NCI-H524 (cell line): ENCODE measurements at regions not wholly inside any gene's neighbourhood (a gene's known extent, or its start where the extent isn't known, plus 50 kb on each side); places are given as distances from the start of the nearest gene placed in this dataset.
"Not testable (repeated sequence)": the region's sequence is repeated elsewhere in the genome, so short reads cannot be mapped to it uniquely, and the experiment has no call there.

Source experiments
- DNase-seq, 2 experiments: peaks; one replicate each; lab custom pipeline; 2025; lab: John Stamatoyannopoulos, UW

GRCh38 chr1:245102149-245102548 lies 52.6 kb upstream of the KIF26B start:
- DNase-seq: not testable (repeated sequence)

- no peak for DNase-seq
Observed at GRCh38 chr1:245099401-245099800, 55.4 kb upstream of the KIF26B start.

- no peak for DNase-seq
Observed at GRCh38 chr1:245098924-245099323, 55.9 kb upstream of the KIF26B start.

GRCh38 chr1:245096311-245097066 lies 58.3 kb upstream of the KIF26B start:
- DNase-seq: no peak

DNA sequence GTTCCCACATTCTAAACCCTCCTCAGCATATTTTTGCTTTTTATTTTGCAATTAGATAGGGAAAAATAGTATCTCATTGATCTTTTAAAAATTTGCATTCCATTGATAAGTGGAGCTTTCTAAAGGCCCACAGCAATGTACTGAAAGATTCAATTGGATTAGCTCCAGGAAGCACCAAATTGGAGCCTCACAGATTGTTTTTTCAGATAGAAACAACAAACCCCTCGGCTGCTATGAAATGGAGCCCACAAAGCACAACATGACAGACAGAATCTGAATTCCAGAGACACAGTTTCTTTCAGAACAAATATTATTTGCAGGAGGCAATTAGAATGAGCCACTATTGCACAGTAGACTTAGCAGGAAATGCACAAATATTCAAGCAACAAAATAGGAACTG lies 58.9 kb upstream of the KIF26B start:
- DNase-seq: no peak

GRCh38 chr1:245094954-245095353 lies 59.8 kb upstream of the KIF26B start:
- DNase-seq: no peak

- no peak for DNase-seq
Observed at GRCh38 chr1:245094092-245094491, 60.7 kb upstream of the KIF26B start.

DNA sequence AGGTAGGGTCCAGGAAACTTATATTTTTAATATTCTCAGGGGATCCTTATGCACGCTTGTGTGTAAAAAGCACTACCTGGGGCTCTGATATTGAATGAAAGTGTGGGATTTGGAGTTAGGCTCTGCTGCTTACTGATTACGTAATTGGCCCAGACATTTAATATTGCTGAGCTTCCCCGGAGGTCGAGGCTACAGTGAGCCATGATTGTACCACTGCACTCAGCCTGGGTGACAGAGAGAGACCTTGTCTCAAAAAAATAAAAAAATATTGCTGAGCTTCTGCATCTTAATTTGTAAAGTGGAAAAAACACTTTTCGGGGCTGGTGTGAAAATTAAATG lies 62.2 kb upstream of the KIF26B start:
- DNase-seq: no peak

- DNase-seq: peak in 1 of 2 experiments; percentile 16
Observed at GRCh38 chr1:245091818-245092637, 62.8 kb upstream of the KIF26B start.

DNA sequence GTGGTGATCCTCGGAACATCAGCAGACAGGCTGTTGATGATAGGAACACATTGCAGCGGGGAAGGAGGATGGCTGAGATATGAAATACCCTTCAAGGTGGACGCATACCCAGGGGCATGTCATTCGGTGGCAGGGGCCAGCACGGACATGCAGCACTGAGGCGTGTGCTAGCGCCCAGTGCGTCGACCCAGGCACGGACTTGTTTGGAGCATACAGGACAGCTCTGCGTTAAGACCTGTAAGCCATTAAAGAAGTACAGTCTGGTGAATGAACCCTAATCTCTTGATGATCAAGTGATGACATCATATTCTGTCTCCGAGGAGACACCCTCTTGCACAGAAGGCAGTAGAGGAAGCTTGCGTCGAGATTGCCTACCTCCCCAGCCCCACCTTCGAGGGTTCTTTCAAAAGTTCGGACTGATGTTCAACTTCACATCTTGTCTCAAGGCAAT lies 63.6 kb upstream of the KIF26B start:
- DNase-seq: no peak

- DNase-seq: no peak
Observed at GRCh38 chr1:245090491-245091090, 64.2 kb upstream of the KIF26B start.

DNA sequence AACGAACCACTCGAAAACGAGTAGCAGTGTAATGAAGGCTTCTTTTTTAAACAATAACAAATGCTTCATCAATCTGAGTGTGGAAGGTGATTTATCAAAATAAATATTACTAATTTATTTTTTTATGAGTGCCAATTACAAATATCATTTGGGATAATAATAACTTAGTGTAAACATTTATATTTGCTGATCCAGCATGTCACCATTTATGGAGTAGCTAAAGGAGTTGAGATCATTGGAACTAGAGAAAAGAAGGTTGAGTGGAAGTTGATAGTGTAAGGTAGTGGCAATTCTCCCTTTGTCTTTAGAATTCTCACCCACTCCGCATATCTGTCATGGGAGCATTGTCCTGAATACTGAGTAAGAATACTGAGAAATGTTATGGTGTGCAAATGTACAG lies 67.1 kb upstream of the KIF26B start:
- no peak for DNase-seq

GRCh38 chr1:245086389-245086969 lies 68.3 kb upstream of the KIF26B start:
- DNase-seq: no peak

DNA sequence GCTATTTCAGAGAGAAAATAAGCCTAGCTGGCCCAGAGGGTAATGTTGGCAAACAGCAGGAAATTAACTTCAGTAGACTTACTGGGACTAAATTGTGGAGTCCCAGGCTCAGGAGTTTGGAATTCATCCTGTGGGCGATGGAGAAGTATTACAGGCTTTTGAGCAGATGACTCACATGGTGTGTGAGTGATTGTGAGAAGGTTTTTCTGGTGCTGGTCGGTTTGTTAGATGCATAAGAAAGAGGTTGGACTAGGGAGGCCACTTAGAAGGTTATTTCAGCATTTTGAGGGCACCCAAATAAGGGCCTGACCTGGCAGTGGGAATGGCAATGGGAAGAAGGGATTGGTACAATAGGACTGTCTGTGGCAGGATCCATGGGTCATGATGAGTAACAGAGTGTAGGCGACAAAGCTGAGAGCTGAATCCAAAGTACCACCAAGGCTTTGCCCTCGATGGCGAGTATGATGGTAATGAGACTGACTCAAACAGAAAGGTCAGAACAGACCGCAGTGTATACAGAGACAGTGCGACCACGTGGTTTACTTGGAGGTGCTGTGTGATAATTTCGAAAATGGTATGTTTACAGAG lies 69.2 kb upstream of the KIF26B start:
- DNase-seq: no peak

DNA sequence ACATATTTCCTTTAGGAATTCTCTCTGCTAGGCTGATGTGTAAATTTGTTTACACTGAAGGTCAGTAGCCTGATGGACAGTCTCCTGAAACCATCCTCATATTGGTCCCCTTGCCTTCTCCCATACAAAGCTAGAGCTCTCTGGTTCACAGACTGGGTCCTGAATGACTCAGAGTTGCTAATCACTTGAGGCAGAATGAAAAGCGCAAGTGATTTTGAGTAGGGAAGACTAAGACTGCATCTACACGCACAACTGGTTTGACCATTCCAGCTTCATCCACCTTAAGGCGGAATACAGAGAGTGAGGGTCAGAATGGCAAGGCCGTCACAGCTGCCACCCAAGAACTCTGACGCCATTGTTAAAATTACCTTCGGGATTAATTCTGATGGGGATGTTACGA lies 70.2 kb upstream of the KIF26B start:
- DNase-seq: no peak

DNA sequence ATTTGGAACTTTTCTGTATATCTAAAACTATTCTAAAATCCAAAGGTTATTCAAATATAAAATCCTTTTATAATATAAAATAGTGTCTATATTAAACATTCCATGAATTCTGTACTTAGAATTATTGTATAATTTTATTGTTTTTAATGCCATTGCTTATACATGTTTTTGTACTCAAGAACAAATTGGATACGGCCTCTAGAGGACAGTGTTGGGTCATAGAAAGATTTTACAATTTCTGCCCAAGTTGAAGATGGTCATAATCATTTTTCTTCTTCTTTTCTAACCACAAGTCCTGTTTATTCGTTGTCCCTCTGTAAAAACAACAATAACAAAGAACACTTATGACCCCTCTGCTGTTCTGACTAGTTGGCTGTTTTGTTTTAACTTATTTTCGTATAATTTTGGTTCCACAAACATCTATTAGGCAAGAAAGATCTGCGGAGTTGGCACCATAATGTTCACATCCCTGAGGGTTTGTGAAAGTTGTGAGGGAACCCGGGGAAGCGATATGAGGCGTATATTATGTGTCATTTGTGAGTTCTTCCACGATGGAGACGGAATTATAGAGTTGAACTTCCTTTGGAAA lies 75.7 kb upstream of the KIF26B start:
- peak in 1 of 2 experiments; percentile 20 for DNase-seq

GRCh38 chr1:245074898-245075297 lies 79.9 kb upstream of the KIF26B start:
- no peak for DNase-seq

DNA sequence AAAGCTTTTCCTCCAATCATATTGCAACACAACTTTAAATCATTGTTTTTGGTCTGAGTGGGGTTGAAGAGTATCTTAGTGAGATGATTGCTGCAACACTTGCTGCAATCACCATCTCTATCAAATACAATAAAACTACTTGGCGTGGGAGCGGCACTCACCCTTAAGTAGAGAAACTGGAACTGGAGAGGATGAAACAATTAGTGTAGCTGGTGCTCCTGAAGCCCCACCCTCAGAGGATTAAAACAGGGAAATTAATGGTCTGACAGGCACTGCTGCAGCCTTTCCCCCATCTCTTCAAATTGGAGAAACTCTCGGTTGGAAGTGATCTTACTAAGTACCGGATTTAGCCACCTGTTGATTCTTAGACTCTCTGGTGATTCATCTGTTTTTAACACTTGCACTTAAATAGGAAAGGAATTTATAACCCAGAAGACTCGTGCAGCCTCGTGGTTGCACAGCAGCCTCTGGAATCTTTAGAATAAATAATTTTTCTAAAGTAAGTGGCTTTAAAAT lies 80.5 kb upstream of the KIF26B start:
- DNase-seq: peak; percentile 73 to 92

DNA sequence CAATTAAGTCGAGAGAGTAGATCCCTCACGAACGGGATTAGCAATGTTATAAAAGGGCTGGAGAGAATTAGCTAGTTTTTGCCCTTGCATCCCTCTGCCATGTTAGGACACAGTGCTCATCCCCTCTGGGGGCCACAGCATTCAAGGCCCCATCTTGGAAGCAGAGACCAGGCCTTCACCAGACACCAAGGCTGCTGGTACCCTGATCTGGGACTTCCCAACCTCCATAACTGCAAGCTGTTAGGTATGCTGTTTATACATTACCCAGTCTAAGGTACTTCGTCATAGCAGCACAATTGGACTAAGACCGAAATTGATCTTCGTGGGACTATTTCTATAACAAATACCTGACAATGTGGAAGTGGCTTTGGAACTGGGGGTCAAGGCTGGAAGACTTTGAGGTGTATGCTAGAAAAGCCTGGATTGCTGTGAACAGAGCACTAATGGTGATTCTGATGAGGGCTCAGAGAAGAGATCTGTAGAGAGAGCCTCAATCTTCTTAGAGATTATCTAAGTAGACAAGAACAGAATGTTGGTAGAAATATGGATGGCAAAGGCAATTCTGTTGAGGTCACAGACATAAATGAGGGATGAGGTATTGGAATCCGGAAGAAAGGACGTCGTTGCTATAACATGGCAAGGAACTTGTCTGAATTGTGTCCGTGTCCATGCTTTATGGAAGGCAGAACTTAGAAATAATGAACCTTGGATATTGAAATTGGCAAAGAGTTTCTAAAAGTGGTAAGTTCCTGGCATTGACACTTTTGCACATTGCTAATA lies 83.8 kb upstream of the KIF26B start:
- no peak for DNase-seq

- no peak for DNase-seq
Observed at GRCh38 chr1:245067257-245067656, 87.5 kb upstream of the KIF26B start.
